Panc1 (cell line): ENCODE measurements at regions not wholly inside any gene's neighbourhood (a gene's known extent, or its start where the extent isn't known, plus 50 kb on each side); places are given as distances from the start of the nearest gene placed in this dataset.

ENCODE experiments used
- ATAC-seq: fragments of 200-7000 bp; cut with Tn5 transposase; 2 replicates; pipeline ENCODE4 v1.9.1; 2020; ENCODE audit warnings: mild to moderate bottlenecking, moderate library complexity
- BruUV-seq: library from RNA; stranded (reverse); fragments of 400-500 nt; replicated peaks from 2 replicates; lab custom pipeline; 2021; lab: Mats Ljungman, UMichigan
- CTCF ChIA-PET: fragments of 300-600 bp; sonication (Branson Sonifier 250); formaldehyde crosslinking; loops from one replicate; lab custom pipeline; 2022; ENCODE audit warnings: antibody characterized with exemption; lab: Charles Lee
- POLR2A ChIA-PET: fragments of 300-600 bp; sonication (Branson Sonifier 250); formaldehyde crosslinking; loops from one replicate; lab custom pipeline; 2022; ENCODE audit warnings: antibody characterized with exemption; lab: Charles Lee
- DNase-seq: peaks from one replicate; pipeline ENCODE4 v3.0.0-alpha.2; 2010; ENCODE audit warnings: low read depth, low spot score
- H3K27ac ChIP-seq: 2 replicates; pipeline ENCODE4 v1.5.1; 2011; ENCODE audit warnings: mild to moderate bottlenecking, low read length, inconsistent platforms
- H3K27me3 ChIP-seq: fragments of 200-500 bp; sonication (Bioruptor generic); 2 replicates; pipeline ENCODE4 v1.6.0; 2014; ENCODE audit warnings: low read length, inconsistent platforms; ENCODE audit not compliant: control insufficient read depth, insufficient read depth
- H3K36me3 ChIP-seq: fragments of 200-500 bp; sonication (Bioruptor generic); 2 replicates; pipeline ENCODE4 v1.5.1; 2014; ENCODE audit warnings: inconsistent platforms, mild to moderate bottlenecking, low read length, moderate library complexity; ENCODE audit not compliant: control insufficient read depth, insufficient read depth
- H3K4me1 ChIP-seq: 2 replicates; pipeline ENCODE4 v1.5.1; 2011; ENCODE audit warnings: inconsistent platforms, mild to moderate bottlenecking, low read length, moderate library complexity; ENCODE audit not compliant: control insufficient read depth, insufficient read depth
- H3K4me3 ChIP-seq, 2 experiments: 2 replicates each; pipeline ENCODE4 v1.5.1; 2011 to 2012; ENCODE audit warnings: low read depth in 2 of 2, low read length in 2 of 2, mild to moderate bottlenecking in 2 of 2, inconsistent platforms in 1 of 2, moderate library complexity in 1 of 2
- H3K9me3 ChIP-seq: fragments of 200-500 bp; sonication (Bioruptor generic); 2 replicates; pipeline ENCODE4 v1.5.1; 2014; ENCODE audit warnings: low read depth, mild to moderate bottlenecking, inconsistent platforms, low read length, moderate library complexity; ENCODE audit not compliant: control insufficient read depth, insufficient read depth
- POLR2AphosphoS5 ChIP-seq: IDR thresholded peaks from 2 replicates; pipeline ENCODE4 v1.6.1; 2012; ENCODE audit warnings: mild to moderate bottlenecking, low read depth, low read length, moderate library complexity
- SIN3A ChIP-seq: IDR thresholded peaks from 2 replicates; pipeline ENCODE4 v1.6.1; 2012; ENCODE audit warnings: low read depth, mild to moderate bottlenecking, low read length, moderate library complexity, borderline replicate concordance; ENCODE audit not compliant: insufficient read depth
- TCF7L2 ChIP-seq: IDR thresholded peaks from 2 replicates; pipeline ENCODE4 v1.6.1; 2011; ENCODE audit warnings: mild to moderate bottlenecking, low read depth, low read length, inconsistent platforms
- in situ Hi-C: cut with HindIII; loops from 2 replicates; pipeline ENCODE4 v1.10.0; 2016; ENCODE audit warnings: low sequenced_read_pairs, low pct_unique_long_range_greater_than_20kb
- intact Hi-C: fragments of 100-400 bp; cut with micrococcal nuclease; formaldehyde crosslinking; loops from one replicate; pipeline ENCODE4 v1.10.0; 2022; ENCODE audit not compliant: unreplicated experiment
- TF ChIP-seq, protein P1 (sequence below), 2 experiments: IDR thresholded peaks; 2 replicates each; pipeline ENCODE4 v1.6.1; 2011 to 2012; ENCODE audit warnings: low read depth in 2 of 2, control low read depth in 1 of 2, low read length in 1 of 2, mild to moderate bottlenecking in 1 of 2, moderate library complexity in 1 of 2; ENCODE audit not compliant: insufficient read depth in 1 of 2
- TF ChIP-seq, protein P2 (sequence below): fragments of 450-650 bp; IDR thresholded peaks from 2 replicates; pipeline ENCODE4 v1.5.1; 2017; ENCODE audit warnings: mild to moderate bottlenecking

DNA sequence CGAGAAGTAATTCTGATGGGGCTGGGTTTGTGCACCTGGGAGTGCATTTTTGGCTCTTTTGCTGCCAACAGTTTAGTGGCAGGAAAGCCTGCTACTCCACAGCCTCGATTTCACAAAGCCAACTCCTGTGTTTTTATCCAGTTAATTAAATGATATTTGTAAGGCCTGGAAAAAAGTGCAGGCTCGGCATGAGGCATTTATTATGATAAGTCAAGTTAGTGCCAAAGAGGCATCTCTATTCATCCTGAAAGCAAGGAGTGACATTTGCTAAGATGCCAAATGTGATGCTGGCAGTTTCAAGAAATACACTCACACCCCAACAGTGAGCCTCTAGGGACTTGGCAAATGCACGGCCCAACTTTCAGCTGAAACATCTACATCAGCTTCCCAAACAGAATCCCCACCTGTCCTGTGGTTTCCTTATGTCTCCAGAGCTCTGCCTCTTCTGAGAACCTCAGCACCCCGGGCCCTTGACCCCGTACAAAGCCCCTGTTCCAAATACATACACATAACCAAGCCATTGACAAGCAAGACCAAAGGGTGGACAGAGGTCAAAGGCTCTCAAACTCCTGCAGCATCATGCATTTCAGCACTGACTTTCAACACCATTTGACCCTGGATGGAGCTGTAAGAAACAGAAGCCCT, 955.1 kb upstream of the TMEM132C start:
- BruUV-seq, result no TSS peak
- Histone ChIP-seq H3K27me3 (no peaks in the 10 kb centered on the region), H3K9me3 (no peaks in the 10 kb centered on the region), H3K4me3 (no peak overlapping the region), H3K36me3 (no peaks in the 10 kb centered on the region), H3K27ac (no peak overlapping the region), H3K4me1 (no peaks in the 10 kb centered on the region)
- ChIA-PET POLR2A (no interaction called here), CTCF (interaction anchor here (0.6 kb wide), 1 partner anchor 8 kb away, joined by 4 read pairs; no protein-coding TSS in a partner anchor)
- no peak for ATAC-seq
- DNase-seq, result no peak
- in situ Hi-C loops (no loop called here), intact Hi-C loops (no loop called here)
- TF ChIP-seq, protein P1, sequence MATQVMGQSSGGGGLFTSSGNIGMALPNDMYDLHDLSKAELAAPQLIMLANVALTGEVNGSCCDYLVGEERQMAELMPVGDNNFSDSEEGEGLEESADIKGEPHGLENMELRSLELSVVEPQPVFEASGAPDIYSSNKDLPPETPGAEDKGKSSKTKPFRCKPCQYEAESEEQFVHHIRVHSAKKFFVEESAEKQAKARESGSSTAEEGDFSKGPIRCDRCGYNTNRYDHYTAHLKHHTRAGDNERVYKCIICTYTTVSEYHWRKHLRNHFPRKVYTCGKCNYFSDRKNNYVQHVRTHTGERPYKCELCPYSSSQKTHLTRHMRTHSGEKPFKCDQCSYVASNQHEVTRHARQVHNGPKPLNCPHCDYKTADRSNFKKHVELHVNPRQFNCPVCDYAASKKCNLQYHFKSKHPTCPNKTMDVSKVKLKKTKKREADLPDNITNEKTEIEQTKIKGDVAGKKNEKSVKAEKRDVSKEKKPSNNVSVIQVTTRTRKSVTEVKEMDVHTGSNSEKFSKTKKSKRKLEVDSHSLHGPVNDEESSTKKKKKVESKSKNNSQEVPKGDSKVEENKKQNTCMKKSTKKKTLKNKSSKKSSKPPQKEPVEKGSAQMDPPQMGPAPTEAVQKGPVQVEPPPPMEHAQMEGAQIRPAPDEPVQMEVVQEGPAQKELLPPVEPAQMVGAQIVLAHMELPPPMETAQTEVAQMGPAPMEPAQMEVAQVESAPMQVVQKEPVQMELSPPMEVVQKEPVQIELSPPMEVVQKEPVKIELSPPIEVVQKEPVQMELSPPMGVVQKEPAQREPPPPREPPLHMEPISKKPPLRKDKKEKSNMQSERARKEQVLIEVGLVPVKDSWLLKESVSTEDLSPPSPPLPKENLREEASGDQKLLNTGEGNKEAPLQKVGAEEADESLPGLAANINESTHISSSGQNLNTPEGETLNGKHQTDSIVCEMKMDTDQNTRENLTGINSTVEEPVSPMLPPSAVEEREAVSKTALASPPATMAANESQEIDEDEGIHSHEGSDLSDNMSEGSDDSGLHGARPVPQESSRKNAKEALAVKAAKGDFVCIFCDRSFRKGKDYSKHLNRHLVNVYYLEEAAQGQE (IDR thresholded peaks at IDR 0.05; ENCODE audit: insufficient read depth in 1 of 2, low read depth in 2 of 2, low read length in 1 of 2), result no peak
- TF ChIP-seq, protein P2, sequence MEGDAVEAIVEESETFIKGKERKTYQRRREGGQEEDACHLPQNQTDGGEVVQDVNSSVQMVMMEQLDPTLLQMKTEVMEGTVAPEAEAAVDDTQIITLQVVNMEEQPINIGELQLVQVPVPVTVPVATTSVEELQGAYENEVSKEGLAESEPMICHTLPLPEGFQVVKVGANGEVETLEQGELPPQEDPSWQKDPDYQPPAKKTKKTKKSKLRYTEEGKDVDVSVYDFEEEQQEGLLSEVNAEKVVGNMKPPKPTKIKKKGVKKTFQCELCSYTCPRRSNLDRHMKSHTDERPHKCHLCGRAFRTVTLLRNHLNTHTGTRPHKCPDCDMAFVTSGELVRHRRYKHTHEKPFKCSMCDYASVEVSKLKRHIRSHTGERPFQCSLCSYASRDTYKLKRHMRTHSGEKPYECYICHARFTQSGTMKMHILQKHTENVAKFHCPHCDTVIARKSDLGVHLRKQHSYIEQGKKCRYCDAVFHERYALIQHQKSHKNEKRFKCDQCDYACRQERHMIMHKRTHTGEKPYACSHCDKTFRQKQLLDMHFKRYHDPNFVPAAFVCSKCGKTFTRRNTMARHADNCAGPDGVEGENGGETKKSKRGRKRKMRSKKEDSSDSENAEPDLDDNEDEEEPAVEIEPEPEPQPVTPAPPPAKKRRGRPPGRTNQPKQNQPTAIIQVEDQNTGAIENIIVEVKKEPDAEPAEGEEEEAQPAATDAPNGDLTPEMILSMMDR, result no peak
- TF ChIP-seq POLR2AphosphoS5 (no peak), SIN3A (no peak), TCF7L2 (no peak)

DNA sequence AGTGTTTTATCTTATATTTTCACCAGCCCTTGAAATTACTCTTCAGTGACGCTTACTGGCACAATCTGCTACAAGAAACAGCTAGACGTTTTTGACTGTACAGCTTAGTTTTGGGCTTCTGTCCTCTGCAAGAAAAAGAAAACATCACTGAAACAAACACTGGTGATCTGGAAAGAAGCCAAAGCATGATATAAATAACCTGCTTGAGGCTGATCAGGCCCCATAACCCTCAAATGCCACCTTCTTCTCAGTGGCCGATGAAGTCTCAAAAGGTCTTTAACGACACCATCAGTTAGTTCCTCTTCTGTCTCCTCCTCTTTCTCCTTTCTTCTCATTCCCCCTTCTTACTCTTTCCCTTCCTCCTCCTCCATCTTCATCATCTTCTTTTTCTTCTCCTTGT, 942.3 kb upstream of the TMEM132C start:
- ChIA-PET POLR2A (no interaction called here), CTCF (no interaction called here)
- TF ChIP-seq TCF7L2 (no peak), SIN3A (no peak), POLR2AphosphoS5 (no peak)
- TF ChIP-seq, protein P1 (IDR thresholded peaks at IDR 0.05; ENCODE audit: insufficient read depth in 1 of 2, low read depth in 2 of 2, low read length in 1 of 2), result no peak
- TF ChIP-seq, protein P2, result no peak
- Histone ChIP-seq H3K4me3 (no peak overlapping the region), H3K36me3 (no peaks in the 10 kb centered on the region), H3K27me3 (no peaks in the 10 kb centered on the region), H3K4me1 (no peaks in the 10 kb centered on the region), H3K9me3 (no peaks in the 10 kb centered on the region), H3K27ac (no peak overlapping the region)
- BruUV-seq, result no TSS peak
- intact Hi-C loops (no loop called here), in situ Hi-C loops (no loop called here)
- ATAC-seq (no peak), DNase-seq (no peak)
